ENCODE measurements at regions not wholly inside any gene's neighbourhood (a gene's known extent, or its start where the extent isn't known, plus 50 kb on each side); places are given as distances from the start of the nearest gene placed in this dataset.
"Not testable (repeated sequence)": the region's sequence is repeated elsewhere in the genome, so short reads cannot be mapped to it uniquely, and the experiment has no call there.

DNA sequence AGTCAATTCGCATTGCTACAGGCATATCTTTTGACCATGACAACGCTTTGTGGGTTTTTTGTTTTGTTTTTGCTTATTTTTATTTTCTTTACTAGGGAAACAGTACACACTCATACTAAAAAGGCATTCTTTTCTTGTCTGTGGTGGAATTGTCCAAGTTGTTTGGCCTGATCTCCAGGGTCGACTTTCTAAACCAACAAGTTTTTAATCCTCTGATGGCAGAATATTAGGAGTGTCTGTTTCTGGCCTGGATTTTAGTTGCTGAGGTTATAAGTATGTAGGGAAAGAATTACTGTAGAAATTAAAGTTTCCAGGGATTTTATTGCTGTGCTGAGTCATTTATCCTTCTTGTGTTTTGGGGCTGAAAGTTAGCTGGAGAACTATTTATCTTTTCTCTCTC lies 218.5 kb downstream of the TAF11L14 start:
- DNase-seq (no peak), ATAC-seq (no peak)
- TF ChIP-seq, protein P1, sequence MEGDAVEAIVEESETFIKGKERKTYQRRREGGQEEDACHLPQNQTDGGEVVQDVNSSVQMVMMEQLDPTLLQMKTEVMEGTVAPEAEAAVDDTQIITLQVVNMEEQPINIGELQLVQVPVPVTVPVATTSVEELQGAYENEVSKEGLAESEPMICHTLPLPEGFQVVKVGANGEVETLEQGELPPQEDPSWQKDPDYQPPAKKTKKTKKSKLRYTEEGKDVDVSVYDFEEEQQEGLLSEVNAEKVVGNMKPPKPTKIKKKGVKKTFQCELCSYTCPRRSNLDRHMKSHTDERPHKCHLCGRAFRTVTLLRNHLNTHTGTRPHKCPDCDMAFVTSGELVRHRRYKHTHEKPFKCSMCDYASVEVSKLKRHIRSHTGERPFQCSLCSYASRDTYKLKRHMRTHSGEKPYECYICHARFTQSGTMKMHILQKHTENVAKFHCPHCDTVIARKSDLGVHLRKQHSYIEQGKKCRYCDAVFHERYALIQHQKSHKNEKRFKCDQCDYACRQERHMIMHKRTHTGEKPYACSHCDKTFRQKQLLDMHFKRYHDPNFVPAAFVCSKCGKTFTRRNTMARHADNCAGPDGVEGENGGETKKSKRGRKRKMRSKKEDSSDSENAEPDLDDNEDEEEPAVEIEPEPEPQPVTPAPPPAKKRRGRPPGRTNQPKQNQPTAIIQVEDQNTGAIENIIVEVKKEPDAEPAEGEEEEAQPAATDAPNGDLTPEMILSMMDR (IDR thresholded peaks at IDR 0.05) = no peak
- Histone ChIP-seq H3K4me1 (ENCODE audit: low read depth) (no peaks in the 10 kb centered on the region), H3K4me3 (no peak overlapping the region), H3K36me3 (ENCODE audit: low read depth) (no peaks in the 10 kb centered on the region), H3K9me3 (no peaks in the 10 kb centered on the region)
- intact Hi-C loops (cut with DNase I, micrococcal nuclease) = no loop called here

DNA sequence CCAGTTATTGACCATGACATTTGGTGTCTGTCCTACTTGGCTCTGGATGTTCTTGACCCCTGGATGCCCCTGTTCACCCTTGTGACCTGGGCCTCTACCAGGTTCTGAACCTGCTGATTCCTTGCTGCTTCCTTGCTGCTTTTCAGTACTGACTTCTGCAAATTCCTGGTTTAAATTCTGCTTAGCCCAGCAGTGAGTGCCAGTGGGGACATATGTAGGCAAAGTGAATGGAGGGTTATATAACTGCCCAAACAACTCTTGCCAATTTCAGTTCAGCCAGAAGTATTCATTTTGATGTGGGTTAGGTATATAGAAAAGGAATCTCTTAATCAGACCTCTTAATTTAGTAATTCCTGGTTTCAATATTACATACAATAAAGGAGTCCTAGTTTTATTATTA lies 220.6 kb downstream of the TAF11L14 start:
- intact Hi-C loops (cut with DNase I, micrococcal nuclease) = no loop called here
- DNase-seq = no peak
- TF ChIP-seq, protein P1 (IDR thresholded peaks at IDR 0.05) = no peak
- no peaks in the 10 kb centered on the region for H3K36me3 ChIP-seq (ENCODE audit: low read depth)
- H3K9me3 ChIP-seq = no peaks in the 10 kb centered on the region
- H3K4me3 ChIP-seq = no peak overlapping the region
- no peak for ATAC-seq
- no peaks in the 10 kb centered on the region for H3K4me1 ChIP-seq (ENCODE audit: low read depth)

DNA sequence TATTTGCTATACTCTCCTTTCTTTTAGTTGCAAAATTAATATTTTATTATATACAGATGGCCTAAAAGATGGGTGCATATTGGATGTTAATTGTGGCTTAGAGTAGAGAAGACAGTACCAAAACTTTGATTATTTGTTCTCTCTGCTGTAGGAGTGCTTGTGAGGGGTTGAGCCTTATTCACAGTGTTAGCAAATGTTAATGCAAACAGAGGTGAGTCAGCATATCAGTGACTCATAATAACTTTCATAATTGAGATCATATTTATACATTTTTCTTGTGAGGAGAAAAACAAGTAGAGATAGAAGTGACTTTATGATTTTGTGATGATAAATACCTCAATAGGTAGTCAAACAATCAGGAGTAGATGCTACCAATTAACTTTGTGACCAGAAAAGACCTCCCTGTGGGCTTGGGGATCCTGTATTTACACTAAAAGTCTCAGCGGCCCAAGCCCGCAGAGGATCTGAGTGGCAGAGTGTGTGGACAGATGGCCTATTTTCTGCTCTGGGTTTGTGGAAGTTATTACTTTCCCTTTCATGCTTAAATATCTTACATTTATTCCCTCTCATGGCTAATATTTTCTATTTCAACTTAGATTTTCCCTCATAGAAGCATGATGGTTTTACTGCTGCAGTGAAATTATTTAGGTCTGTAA lies 226.5 kb downstream of the TAF11L14 start:
- no peak for DNase-seq

DNA sequence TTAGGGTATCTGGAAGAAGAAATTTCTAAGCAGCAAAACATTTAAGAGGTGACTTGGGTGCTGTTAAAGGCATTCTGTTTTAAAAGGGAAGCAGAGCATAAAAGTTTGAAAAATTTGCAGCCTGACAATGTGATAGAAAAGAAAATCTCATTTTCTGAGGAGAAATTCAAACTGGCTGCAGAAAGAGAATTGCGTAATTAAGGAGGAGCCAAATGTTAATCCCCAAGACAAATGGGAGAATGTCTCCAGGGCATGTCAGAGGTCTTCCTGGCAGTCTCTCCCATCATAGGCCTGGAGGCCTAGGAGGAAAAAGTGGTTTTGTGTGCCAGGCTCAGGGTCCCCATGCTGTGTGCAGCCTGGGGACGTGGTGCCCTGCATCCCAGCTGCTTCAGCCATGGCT lies 230.6 kb downstream of the TAF11L14 start:
- H3K36me3 ChIP-seq (ENCODE audit: low read depth); H3K4me3 ChIP-seq; ATAC-seq; DNase-seq; H3K4me1 ChIP-seq (ENCODE audit: low read depth); intact Hi-C loops (cut with DNase I, micrococcal nuclease): not testable (repeated sequence)
- H3K9me3 ChIP-seq = peaks cover 10% of the 10 kb centered on the region

More for the DNA sequence above, 226.5 kb downstream of the TAF11L14 start:
- Histone ChIP-seq H3K9me3 (peaks cover 5% of the 10 kb centered on the region), H3K36me3 (ENCODE audit: low read depth) (no peaks in the 10 kb centered on the region), H3K4me3 (no peak overlapping the region), H3K4me1 (ENCODE audit: low read depth) (no peaks in the 10 kb centered on the region)
- intact Hi-C loops (cut with DNase I, micrococcal nuclease) = no loop called here
- ATAC-seq = no peak
- TF ChIP-seq, protein P1 (IDR thresholded peaks at IDR 0.05) = no peak

DNA sequence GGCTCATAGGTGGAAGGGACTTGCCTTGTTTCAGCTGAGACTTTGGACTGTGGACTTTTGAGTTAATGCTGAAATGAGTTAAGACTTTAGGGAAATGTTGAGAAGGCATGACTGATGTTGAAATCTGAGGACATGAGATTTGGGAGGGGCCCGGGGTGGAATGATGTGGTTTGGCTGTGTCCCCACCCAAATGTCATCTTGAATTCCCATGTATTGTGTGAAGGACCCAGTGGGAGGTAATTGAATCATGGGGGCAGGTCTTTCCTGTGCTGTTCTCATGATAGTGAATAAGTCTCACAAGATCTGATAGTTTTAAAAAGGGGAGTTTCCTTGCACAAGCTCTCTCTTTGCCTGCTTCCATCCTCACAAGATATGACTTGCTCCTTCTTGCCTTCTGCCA lies 231.7 kb downstream of the TAF11L14 start:
- H3K4me1 ChIP-seq (ENCODE audit: low read depth); ATAC-seq; intact Hi-C loops (cut with DNase I, micrococcal nuclease); DNase-seq; H3K4me3 ChIP-seq; H3K36me3 ChIP-seq (ENCODE audit: low read depth): not testable (repeated sequence)
- H3K9me3 ChIP-seq = peaks cover 12% of the 10 kb centered on the region

DNA sequence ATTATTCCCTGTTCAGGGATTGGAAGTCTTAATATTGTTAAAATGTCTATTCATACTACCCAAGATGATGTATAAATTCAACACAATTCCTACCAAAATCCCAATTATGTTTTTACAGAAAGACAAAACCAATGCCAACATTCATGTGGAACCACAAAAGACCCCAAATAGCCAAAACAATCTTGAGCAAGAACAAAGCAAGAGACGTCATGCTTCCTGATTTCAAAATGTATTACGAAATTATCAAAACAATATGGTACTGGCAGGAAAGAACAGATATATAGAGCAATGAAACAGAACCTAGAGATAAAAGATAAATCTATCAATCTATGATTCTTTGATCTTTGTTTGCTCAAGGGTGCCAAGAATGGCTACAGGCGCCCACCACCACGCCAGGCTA lies 237.9 kb downstream of the TAF11L14 start:
- H3K4me1 ChIP-seq (ENCODE audit: low read depth) = no peaks in the 10 kb centered on the region
- peaks cover 7% of the 10 kb centered on the region for H3K9me3 ChIP-seq
- TF ChIP-seq, protein P1 (IDR thresholded peaks at IDR 0.05) = no peak
- H3K36me3 ChIP-seq (ENCODE audit: low read depth) = no peaks in the 10 kb centered on the region
- no peak overlapping the region for H3K4me3 ChIP-seq
- ATAC-seq = no peak
- intact Hi-C loops (cut with DNase I, micrococcal nuclease) = no loop called here
- no peak for DNase-seq

DNA sequence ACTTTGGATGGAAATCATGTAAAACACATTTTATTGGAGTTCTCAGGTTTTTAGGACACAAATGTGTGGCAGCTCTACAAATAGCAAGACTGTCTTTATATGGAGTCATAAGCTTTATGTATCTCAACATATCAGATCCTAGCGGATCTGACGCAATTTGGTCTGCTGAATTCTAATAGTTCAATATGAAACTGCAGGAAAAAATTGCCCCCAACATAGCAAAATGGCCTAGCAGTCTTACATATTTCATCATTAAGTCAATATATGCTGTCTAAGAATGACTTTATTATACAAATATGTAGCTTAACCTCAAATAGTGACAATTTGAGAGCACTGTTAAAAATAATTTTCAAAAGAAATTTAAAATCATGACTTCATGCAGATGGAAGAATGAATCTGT lies 244.3 kb downstream of the TAF11L14 start:
- DNase-seq (no peak), ATAC-seq (no peak)
- Histone ChIP-seq H3K9me3 (no peaks in the 10 kb centered on the region), H3K4me3 (no peak overlapping the region), H3K4me1 (ENCODE audit: low read depth) (no peaks in the 10 kb centered on the region), H3K36me3 (ENCODE audit: low read depth) (no peaks in the 10 kb centered on the region)
- intact Hi-C loops (cut with DNase I, micrococcal nuclease) = no loop called here
- TF ChIP-seq, protein P1 (IDR thresholded peaks at IDR 0.05) = no peak
